Fibroblast of skin of left biceps (primary cell): ENCODE measurements at regions not wholly inside any gene's neighbourhood (a gene's known extent, or its start where the extent isn't known, plus 50 kb on each side); places are given as distances from the start of the nearest gene placed in this dataset.
"Not testable (repeated sequence)": the region's sequence is repeated elsewhere in the genome, so short reads cannot be mapped to it uniquely, and the experiment has no call there.

Experiments used
- DNase-seq, 2 experiments: peaks; one replicate each; pipeline ENCODE4 v3.0.0-alpha.2; 2013; ENCODE audit warnings: low read depth in 2 of 2

GRCh38 chr5:117318528-117318927, 743.9 kb upstream of the SEMA6A start:
- no peak for DNase-seq

DNA sequence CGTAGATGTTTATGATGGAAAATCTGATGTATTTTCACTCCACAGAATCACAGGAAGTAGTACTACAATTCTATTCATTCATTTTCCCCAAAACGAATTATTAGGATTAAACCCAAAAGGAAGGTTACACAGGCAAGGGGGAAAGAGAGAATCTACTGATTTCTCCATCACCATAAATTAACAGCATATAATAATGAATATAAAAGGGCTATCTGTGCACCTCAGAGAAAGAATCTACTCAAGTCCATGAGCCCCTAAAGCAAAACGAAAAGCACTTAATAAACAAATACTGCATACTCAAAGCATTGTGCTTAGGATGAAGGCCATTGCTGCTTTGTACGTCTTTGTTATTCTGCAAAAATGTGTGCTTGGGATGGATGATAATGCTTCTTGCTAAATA, 740.5 kb upstream of the SEMA6A start:
- DNase-seq, result no peak

DNA sequence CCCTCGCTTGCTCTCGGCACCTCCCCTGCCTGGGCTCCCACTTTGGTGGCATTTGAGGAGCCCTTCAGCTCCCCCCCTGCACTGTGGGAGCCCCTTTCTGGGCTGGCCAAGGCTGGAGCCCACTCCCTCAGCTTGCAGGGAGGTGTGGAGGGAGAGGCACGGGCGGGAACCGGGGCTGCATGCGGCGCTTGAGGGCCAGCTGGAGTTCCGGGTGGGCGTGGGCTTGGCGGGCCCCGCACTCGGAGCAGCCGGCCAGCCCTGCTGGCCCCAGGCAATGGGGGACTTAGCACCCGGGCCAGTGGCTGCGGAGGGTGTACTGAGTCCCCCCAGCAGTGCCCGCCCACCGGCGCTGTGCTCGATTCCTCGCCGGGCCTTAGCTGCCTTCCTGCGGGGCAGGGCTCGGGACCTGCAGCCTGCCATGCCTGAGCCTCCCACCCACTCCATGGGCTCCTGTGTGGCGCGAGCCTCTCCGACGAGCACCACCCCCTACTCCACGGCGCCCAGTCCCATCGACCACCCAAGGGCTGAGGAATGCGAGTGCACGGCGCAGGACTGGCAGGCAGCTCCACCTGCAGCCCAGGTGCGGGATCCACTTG, 730.0 kb upstream of the SEMA6A start:
- DNase-seq, result not testable (repeated sequence)

DNA sequence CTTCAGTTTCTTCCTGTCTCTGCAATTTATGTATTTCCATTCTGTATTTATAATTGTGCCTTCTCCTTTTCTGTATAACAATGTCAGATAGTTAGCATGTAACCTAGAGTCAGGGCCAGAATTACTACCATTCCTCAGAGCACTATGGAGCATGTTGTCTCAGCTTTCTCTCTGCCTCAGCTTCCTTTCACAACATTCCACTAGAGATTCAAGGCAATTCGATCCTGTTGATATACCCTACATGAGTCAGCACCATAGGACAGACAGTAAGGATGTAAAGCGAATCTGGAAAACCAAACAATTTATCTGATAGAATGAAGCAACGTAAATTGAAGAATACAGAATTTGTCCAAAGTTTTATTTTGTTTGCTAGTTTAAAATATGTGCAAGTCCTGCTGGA, 728.3 kb upstream of the SEMA6A start:
- DNase-seq, result no peak

DNA sequence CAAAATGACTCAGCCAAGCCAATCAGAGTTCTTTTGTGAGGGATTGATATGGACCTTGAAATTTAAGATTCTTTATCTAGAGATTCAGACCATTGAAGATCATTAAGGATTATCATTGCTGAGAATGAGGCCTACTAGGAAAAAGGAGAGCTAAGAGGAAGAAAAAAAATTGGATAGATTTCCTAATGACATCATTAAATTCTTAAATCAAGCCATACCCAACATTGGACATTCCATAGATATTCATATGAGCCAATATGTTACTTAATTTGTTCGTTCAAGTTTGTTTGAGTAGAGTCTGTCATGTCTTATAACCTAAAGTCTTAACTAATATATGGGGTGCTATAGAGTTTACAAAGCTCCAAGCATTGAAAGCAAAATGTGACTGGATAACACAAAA, 727.9 kb upstream of the SEMA6A start:
- DNase-seq, result no peak

GRCh38 chr5:117299936-117300328, 725.3 kb upstream of the SEMA6A start:
- no peak for DNase-seq

GRCh38 chr5:117299224-117299935, 724.8 kb upstream of the SEMA6A start:
- DNase-seq, result no peak

GRCh38 chr5:117296872-117297271, 722.2 kb upstream of the SEMA6A start:
- no peak for DNase-seq

GRCh38 chr5:117295941-117296340, 721.3 kb upstream of the SEMA6A start:
- no peak for DNase-seq

- DNase-seq, result no peak
Observed at GRCh38 chr5:117286813-117287212, 712.2 kb upstream of the SEMA6A start.

GRCh38 chr5:117271656-117272055, 697.0 kb upstream of the SEMA6A start:
- peak; percentile 28 to 33 for DNase-seq

DNA sequence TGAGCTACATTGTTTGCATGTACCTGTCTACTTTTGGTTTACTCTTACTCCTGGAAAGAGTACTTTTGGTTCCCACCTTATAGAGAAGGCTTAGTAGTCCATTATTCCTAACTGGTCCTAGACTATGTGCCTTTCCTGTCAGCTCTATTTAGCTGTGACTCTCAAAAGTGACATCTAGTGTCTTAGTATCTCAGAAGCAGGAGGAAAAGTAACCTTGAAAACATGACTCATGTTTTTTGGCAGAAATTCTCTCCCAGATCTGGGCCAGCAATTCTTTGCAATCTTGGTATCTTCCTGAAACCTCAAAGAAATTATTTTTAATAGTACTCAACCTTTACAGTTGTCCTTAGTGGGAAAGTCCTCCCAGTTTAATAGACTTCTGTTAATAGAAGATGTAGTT, 691.7 kb upstream of the SEMA6A start:
- DNase-seq, result no peak

- DNase-seq, result no peak
Observed at GRCh38 chr5:117263231-117263630, 688.6 kb upstream of the SEMA6A start.

- no peak for DNase-seq
Observed at GRCh38 chr5:117262572-117263131, 688.0 kb upstream of the SEMA6A start.

- no peak for DNase-seq
Observed at GRCh38 chr5:117261948-117262571, 687.4 kb upstream of the SEMA6A start.

GRCh38 chr5:117255211-117256027, 680.8 kb upstream of the SEMA6A start:
- no peak for DNase-seq

GRCh38 chr5:117252566-117252965, 677.9 kb upstream of the SEMA6A start:
- no peak for DNase-seq

GRCh38 chr5:117249086-117249815, 674.6 kb upstream of the SEMA6A start:
- no peak for DNase-seq

DNA sequence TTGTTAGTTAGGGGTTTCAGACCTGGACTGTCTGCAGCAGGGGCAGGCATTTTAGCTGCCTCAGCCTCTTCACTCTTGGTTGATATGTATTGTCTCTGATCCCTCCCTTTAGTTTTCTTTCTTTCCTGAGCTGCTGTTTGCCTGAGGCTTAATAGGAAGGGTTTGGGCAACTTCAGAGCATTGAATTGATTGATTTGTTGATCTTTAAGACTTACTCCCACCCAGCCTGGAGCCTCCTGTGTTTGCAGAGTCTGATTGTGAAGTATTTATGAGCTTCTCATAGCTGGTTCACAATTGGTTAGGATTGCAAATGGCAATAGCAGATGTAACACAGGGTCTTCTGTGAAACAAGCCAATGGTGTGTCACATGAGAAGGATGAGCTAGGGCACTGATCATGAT, 671.8 kb upstream of the SEMA6A start:
- no peak for DNase-seq

GRCh38 chr5:117245130-117245529, 670.5 kb upstream of the SEMA6A start:
- no peak for DNase-seq

DNA sequence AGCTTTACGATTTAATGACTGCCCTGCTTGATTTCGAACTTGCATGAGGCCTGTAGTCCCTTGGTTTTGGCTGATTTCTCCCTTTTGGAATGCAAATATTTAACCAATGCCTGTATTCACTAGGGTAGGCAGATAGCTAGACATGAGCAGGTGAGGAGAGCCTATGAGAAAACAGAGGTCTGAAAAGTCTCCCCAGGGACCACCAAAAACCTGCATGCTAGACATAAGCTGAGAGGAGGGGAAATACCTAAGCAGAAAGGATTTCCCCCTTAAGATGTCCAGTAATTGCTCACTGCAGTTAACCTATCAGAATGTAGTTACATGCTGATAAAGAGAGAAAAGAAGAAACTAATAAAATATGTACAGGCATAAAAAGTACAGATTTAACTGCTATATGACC, 667.4 kb upstream of the SEMA6A start:
- DNase-seq, result no peak
